Liver (tissue), 8 donors: ENCODE measurements at regions not wholly inside any gene's neighbourhood (a gene's known extent, or its start where the extent isn't known, plus 50 kb on each side); places are given as distances from the start of the nearest gene placed in this dataset.
A peak's percentile ranks its signal among the peaks of the same experiment; 100 is the strongest.

Source experiments
- DNase-seq: peaks from one replicate; pipeline ENCODE4 v3.0.0-alpha.2; 2017; ENCODE audit warnings: low spot score
- H3K27ac ChIP-seq, 2 donors: one replicate each; pipeline ENCODE4 v1.7.0; 2013; ENCODE audit warnings: inconsistent platforms in 2 of 2, low read length in 2 of 2, control low read depth in 1 of 2, low read depth in 1 of 2, mild to moderate bottlenecking in 1 of 2
- H3K27me3 ChIP-seq, 4 donors: one replicate each; pipeline versions ENCODE4 v1.6.1 to v1.7.0; 2013; ENCODE audit warnings: low read length in 3 of 4, inconsistent platforms in 1 of 4, mild to moderate bottlenecking in 1 of 4, moderate library complexity in 1 of 4; ENCODE audit not compliant: control insufficient read depth in 4 of 4, insufficient read depth in 4 of 4
- H3K36me3 ChIP-seq, 4 donors: one replicate each; pipeline versions ENCODE4 v1.6.1 to v1.7.0; 2013; ENCODE audit warnings: low read length in 3 of 4, mild to moderate bottlenecking in 3 of 4, low read depth in 1 of 4, moderate library complexity in 1 of 4; ENCODE audit not compliant: control insufficient read depth in 4 of 4, insufficient read depth in 3 of 4
- H3K4me1 ChIP-seq, 4 donors: one replicate each; pipeline versions ENCODE4 v1.6.1 to v1.7.0; 2013; ENCODE audit warnings: low read length in 3 of 4, mild to moderate bottlenecking in 3 of 4, moderate library complexity in 1 of 4; ENCODE audit not compliant: control insufficient read depth in 4 of 4, insufficient read depth in 4 of 4
- H3K4me3 ChIP-seq, 3 donors: one replicate each; pipeline versions ENCODE4 v1.6.1 to v1.7.0; 2013; ENCODE audit warnings: low read length in 3 of 3, control low read depth in 1 of 3, low read depth in 1 of 3, mild to moderate bottlenecking in 1 of 3
- H3K9ac ChIP-seq, 2 donors: one replicate each; pipeline ENCODE4 v1.7.0; 2013; ENCODE audit warnings: low read length in 2 of 2, mild to moderate bottlenecking in 2 of 2, moderate library complexity in 2 of 2, control low read depth in 1 of 2, low read depth in 1 of 2
- H3K9me3 ChIP-seq, 4 donors: one replicate each; pipeline versions ENCODE4 v1.6.1 to v1.7.0; 2013; ENCODE audit warnings: low read length in 3 of 4; ENCODE audit not compliant: control insufficient read depth in 4 of 4
- ATF3 ChIP-seq: IDR thresholded peaks from 2 replicates; pipeline ENCODE4 v1.6.1; 2016; ENCODE audit warnings: antibody characterized with exemption
- FOXA1 ChIP-seq: IDR thresholded peaks from 2 replicates; pipeline ENCODE4 v1.6.1; 2016; ENCODE audit warnings: antibody characterized with exemption
- FOXA2 ChIP-seq: IDR thresholded peaks from 2 replicates; pipeline ENCODE4 v1.6.1; 2016; ENCODE audit warnings: antibody characterized with exemption
- GABPA ChIP-seq, 2 donors: IDR thresholded peaks in 1 of 2; conservative IDR thresholded peaks in 1 of 2; 2 replicates each; pipeline ENCODE4 v1.6.1; 2016; ENCODE audit warnings: antibody characterized with exemption in 2 of 2, mild to moderate bottlenecking in 1 of 2, moderate library complexity in 1 of 2
- HNF4A ChIP-seq, 2 donors: conservative IDR thresholded peaks; 2 replicates each; pipeline ENCODE4 v1.6.1; 2016; ENCODE audit warnings: antibody characterized with exemption in 2 of 2, mild to moderate bottlenecking in 2 of 2
- JUND ChIP-seq, 2 donors: IDR thresholded peaks; 2 replicates each; pipeline ENCODE4 v1.6.1; 2016; ENCODE audit warnings: antibody characterized with exemption in 2 of 2
- NR2F2 ChIP-seq: IDR thresholded peaks from 2 replicates; pipeline ENCODE4 v1.6.1; 2016; ENCODE audit warnings: antibody characterized with exemption
- RAD21 ChIP-seq, 2 donors: IDR thresholded peaks; 2 replicates each; pipeline ENCODE4 v1.6.1; 2016; ENCODE audit warnings: antibody characterized with exemption in 2 of 2, mild to moderate bottlenecking in 2 of 2
- SP1 ChIP-seq: IDR thresholded peaks from 2 replicates; pipeline ENCODE4 v1.6.1; 2018; ENCODE audit warnings: antibody characterized with exemption, mild to moderate bottlenecking
- ZBTB33 ChIP-seq: IDR thresholded peaks from 2 replicates; pipeline ENCODE4 v1.6.1; 2016; ENCODE audit warnings: antibody characterized with exemption
- WGBS: extraction: QIAGEN DNeasy Blood & Tissue Kit; methylation state at CpG from one replicate; pipeline ENCODE4 v1.1.7; 2013; 5-methylcytosine and 5-hydroxymethylcytosine counted together
- TF ChIP-seq, protein P1 (sequence below): IDR thresholded peaks from 2 replicates; pipeline ENCODE4 v1.6.1; 2016; ENCODE audit warnings: antibody characterized with exemption, mild to moderate bottlenecking
- TF ChIP-seq, protein P2 (sequence below): IDR thresholded peaks from 2 replicates; pipeline ENCODE4 v1.6.1; 2016; ENCODE audit warnings: antibody characterized with exemption
- TF ChIP-seq, protein P3 (sequence below): fragments of 150-350 bp; IDR thresholded peaks from 2 replicates; pipeline ENCODE4 v1.5.1; 2017; ENCODE audit warnings: improper control_type of control experiment, low read depth, low read length; ENCODE audit not compliant: missing input control
- donor health status: healthy.
- donor health status: healthy.
- donor health status: healthy.
- donor health status: healthy.
- donor health status: healthy.

GRCh38 chr6:11323666-11324452 lies 91.4 kb upstream of the NEDD9 start:
- H3K4me1 ChIP-seq = peaks cover 0 to 4% (median 0%) of the 10 kb centered on the region in 4 donors

DNA sequence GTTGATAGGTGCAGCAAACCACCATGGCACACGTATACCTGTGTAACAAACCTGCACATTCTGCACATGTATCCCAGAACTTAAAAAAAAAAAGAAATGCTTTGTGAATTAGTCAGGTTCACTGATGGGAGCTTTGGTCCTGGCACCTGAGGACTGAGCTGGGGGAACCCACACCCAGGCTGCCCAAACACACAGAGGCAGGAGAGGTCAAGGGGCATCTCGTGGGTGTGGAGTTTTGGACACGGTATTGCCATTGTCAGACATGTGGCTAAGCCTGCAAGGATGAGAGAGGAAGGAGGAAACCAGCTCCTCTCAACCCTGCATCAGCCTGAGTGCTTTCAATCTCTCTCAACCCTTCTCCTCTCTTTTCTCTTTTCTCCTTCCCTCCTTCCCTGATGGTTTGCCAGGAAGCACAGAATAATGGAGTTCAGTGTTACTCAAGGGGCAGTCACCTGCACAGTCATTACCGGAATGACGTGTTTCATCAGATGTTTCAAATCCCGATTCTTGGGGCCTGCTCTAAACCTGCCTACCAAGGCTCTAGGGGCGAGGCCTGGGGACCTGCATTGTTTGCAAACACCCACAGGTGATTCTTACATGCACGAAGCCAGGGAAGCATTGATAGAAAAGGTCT lies 89.9 kb upstream of the NEDD9 start:
- Histone ChIP-seq H3K9me3 (no peaks in the 10 kb centered on the region), H3K36me3 (no peaks in the 10 kb centered on the region), H3K27me3 (no peaks in the 10 kb centered on the region), H3K4me1 (peaks cover 0 to 4% (median 0%) of the 10 kb centered on the region in 4 donors), H3K9ac (no peak overlapping the region), H3K4me3 (no peak overlapping the region), H3K27ac (no peak overlapping the region)
- WGBS = 87% methylated on average over 8 of the region's 8 CpGs
- TF ChIP-seq FOXA2 = no peak
- no peak for TF ChIP-seq NR2F2
- TF ChIP-seq HNF4A (conservative IDR thresholded peaks at IDR 0.05) = no peak
- no peak for TF ChIP-seq JUND (IDR thresholded peaks at IDR 0.05)
- TF ChIP-seq RAD21 (IDR thresholded peaks at IDR 0.05) = no peak
- no peak for DNase-seq

More at GRCh38 chr6:11323666-11324452, 91.4 kb upstream of the NEDD9 start:
- H3K36me3 ChIP-seq = no peaks in the 10 kb centered on the region
- H3K9ac ChIP-seq = no peak overlapping the region
- peak overlapping the region in 1 of 2 donors; percentile 59 for H3K27ac ChIP-seq
- 86% methylated on average over 16 of the region's 16 CpGs for WGBS
- peak; percentile 56 for TF ChIP-seq SP1
- TF ChIP-seq, protein P1, sequence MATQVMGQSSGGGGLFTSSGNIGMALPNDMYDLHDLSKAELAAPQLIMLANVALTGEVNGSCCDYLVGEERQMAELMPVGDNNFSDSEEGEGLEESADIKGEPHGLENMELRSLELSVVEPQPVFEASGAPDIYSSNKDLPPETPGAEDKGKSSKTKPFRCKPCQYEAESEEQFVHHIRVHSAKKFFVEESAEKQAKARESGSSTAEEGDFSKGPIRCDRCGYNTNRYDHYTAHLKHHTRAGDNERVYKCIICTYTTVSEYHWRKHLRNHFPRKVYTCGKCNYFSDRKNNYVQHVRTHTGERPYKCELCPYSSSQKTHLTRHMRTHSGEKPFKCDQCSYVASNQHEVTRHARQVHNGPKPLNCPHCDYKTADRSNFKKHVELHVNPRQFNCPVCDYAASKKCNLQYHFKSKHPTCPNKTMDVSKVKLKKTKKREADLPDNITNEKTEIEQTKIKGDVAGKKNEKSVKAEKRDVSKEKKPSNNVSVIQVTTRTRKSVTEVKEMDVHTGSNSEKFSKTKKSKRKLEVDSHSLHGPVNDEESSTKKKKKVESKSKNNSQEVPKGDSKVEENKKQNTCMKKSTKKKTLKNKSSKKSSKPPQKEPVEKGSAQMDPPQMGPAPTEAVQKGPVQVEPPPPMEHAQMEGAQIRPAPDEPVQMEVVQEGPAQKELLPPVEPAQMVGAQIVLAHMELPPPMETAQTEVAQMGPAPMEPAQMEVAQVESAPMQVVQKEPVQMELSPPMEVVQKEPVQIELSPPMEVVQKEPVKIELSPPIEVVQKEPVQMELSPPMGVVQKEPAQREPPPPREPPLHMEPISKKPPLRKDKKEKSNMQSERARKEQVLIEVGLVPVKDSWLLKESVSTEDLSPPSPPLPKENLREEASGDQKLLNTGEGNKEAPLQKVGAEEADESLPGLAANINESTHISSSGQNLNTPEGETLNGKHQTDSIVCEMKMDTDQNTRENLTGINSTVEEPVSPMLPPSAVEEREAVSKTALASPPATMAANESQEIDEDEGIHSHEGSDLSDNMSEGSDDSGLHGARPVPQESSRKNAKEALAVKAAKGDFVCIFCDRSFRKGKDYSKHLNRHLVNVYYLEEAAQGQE = no peak
- peak in 1 of 2 donors; percentile 48 for TF ChIP-seq RAD21 (IDR thresholded peaks at IDR 0.05)
- TF ChIP-seq FOXA1 = no peak
- peak in 1 of 2 donors; percentile 51 for TF ChIP-seq HNF4A (conservative IDR thresholded peaks at IDR 0.05)
- no peaks in the 10 kb centered on the region for H3K27me3 ChIP-seq
- H3K9me3 ChIP-seq = no peaks in the 10 kb centered on the region
- no peak for DNase-seq
- no peak overlapping the region for H3K4me3 ChIP-seq

DNA sequence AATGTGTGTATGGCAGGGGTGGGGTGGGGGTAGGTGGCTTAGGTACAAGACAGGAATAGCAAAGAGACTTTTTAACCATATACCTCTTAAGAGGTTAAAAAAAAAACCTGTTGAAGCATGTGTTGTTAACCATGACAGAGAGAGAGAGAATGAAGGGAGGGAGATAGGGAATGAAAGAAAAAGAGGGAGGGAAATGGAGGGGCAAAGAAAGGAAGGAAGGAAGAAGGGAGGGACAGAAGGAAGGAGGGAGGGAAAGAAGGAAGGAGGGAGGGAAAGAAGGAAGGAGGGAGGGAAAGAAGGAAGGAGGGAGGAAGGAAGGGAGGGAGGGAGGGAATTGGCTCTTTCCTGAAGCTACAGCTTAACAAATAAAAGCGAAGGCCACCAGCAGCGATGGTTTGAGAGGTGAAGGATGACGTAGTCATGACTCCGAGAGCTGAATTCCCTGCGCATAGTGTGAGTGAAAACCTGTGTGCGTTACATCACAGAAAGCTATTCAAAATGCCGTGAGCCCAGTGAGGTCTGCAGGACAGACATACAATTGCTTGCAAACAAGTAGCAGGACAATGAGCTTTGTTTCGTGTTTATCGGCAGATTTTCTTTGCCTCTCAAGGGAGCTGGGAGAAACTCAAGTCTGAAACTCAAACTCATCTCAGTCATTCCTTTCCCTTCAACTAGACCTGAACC lies 88.6 kb upstream of the NEDD9 start:
- H3K4me3 ChIP-seq = no peak overlapping the region
- H3K36me3 ChIP-seq = no peaks in the 10 kb centered on the region
- no peak overlapping the region for H3K27ac ChIP-seq
- no peaks in the 10 kb centered on the region for H3K27me3 ChIP-seq
- TF ChIP-seq, protein P2, sequence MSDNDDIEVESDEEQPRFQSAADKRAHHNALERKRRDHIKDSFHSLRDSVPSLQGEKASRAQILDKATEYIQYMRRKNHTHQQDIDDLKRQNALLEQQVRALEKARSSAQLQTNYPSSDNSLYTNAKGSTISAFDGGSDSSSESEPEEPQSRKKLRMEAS = no peak
- TF ChIP-seq SP1 (no peak), GABPA (IDR thresholded peaks at IDR 0.05 in 1 of 2, conservative IDR thresholded peaks at IDR 0.05 in 1 of 2) (no peak), RAD21 (IDR thresholded peaks at IDR 0.05) (no peak), ATF3 (no peak), FOXA1 (no peak), FOXA2 (no peak), ZBTB33 (no peak)
- TF ChIP-seq, protein P3, sequence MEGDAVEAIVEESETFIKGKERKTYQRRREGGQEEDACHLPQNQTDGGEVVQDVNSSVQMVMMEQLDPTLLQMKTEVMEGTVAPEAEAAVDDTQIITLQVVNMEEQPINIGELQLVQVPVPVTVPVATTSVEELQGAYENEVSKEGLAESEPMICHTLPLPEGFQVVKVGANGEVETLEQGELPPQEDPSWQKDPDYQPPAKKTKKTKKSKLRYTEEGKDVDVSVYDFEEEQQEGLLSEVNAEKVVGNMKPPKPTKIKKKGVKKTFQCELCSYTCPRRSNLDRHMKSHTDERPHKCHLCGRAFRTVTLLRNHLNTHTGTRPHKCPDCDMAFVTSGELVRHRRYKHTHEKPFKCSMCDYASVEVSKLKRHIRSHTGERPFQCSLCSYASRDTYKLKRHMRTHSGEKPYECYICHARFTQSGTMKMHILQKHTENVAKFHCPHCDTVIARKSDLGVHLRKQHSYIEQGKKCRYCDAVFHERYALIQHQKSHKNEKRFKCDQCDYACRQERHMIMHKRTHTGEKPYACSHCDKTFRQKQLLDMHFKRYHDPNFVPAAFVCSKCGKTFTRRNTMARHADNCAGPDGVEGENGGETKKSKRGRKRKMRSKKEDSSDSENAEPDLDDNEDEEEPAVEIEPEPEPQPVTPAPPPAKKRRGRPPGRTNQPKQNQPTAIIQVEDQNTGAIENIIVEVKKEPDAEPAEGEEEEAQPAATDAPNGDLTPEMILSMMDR = no peak
- no peak overlapping the region for H3K9ac ChIP-seq
- WGBS = 93% methylated on average over 9 of the region's 9 CpGs
- H3K4me1 ChIP-seq = peaks cover 0 to 4% (median 0%) of the 10 kb centered on the region in 4 donors
- no peaks in the 10 kb centered on the region for H3K9me3 ChIP-seq
- no peak for DNase-seq
